Ishikawa (cell line): ENCODE measurements at regions not wholly inside any gene's neighbourhood (a gene's known extent, or its start where the extent isn't known, plus 50 kb on each side); places are given as distances from the start of the nearest gene placed in this dataset.

Experiments used
- CEBPB ChIP-seq: IDR thresholded peaks from 2 replicates; pipeline ENCODE4 v1.6.1; 2012
- CREB1 ChIP-seq: IDR thresholded peaks from 2 replicates; pipeline ENCODE4 v1.6.1; 2012; ENCODE audit warnings: low read depth
- EGR1 ChIP-seq: IDR thresholded peaks from 2 replicates; pipeline ENCODE4 v1.6.1; 2012
- EP300 ChIP-seq: IDR thresholded peaks from 2 replicates; pipeline ENCODE4 v1.6.1; 2012; ENCODE audit warnings: borderline replicate concordance
- FOXM1 ChIP-seq: IDR thresholded peaks from 2 replicates; pipeline ENCODE4 v1.6.1; 2012; ENCODE audit warnings: low read depth, borderline replicate concordance
- MAX ChIP-seq: IDR thresholded peaks from 2 replicates; pipeline ENCODE4 v1.6.1; 2012
- NFIC ChIP-seq: IDR thresholded peaks from 2 replicates; pipeline ENCODE4 v1.6.1; 2012
- RAD21 ChIP-seq: IDR thresholded peaks from 2 replicates; pipeline ENCODE4 v1.6.1; 2012; ENCODE audit warnings: low read depth
- TAF1 ChIP-seq: IDR thresholded peaks from 2 replicates; pipeline ENCODE4 v1.6.1; 2012; ENCODE audit warnings: low read depth, mild to moderate bottlenecking
- TCF12 ChIP-seq: IDR thresholded peaks from 2 replicates; pipeline ENCODE4 v1.6.1; 2012; ENCODE audit warnings: low read depth
- TEAD4 ChIP-seq: IDR thresholded peaks from 2 replicates; pipeline ENCODE4 v1.6.1; 2012
- USF1 ChIP-seq: IDR thresholded peaks from 2 replicates; pipeline ENCODE4 v1.6.1; 2012
- YY1 ChIP-seq: IDR thresholded peaks from 2 replicates; pipeline ENCODE4 v1.6.1; 2012; ENCODE audit warnings: low read depth
- ZBTB7A ChIP-seq: IDR thresholded peaks from 2 replicates; pipeline ENCODE4 v1.6.1; 2012; ENCODE audit warnings: low read depth
- TF ChIP-seq, protein P1 (sequence below): IDR thresholded peaks from 2 replicates; pipeline ENCODE4 v1.6.1; 2012; ENCODE audit warnings: low read depth, mild to moderate bottlenecking

DNA sequence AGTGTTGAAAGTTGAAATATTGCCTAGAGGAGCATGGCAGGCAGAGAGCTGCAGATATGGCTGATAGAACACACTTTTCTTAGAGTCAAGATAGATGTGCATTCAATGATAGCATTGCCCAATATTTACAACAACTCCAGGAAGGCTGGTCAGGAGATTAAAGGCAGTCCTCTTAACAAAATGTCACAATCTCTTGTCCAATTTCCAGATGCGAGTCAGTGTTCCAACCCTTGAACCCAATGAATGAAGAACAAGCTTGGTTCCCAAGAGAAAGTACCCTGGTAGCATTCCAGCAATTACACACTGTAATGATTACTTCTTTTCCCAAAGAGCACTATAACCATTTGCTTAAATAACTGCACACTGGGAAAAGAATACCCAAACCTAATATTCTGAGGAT, 839.4 kb upstream of the VRK2 start:
- no peak for TF ChIP-seq EGR1
- TF ChIP-seq, protein P1, sequence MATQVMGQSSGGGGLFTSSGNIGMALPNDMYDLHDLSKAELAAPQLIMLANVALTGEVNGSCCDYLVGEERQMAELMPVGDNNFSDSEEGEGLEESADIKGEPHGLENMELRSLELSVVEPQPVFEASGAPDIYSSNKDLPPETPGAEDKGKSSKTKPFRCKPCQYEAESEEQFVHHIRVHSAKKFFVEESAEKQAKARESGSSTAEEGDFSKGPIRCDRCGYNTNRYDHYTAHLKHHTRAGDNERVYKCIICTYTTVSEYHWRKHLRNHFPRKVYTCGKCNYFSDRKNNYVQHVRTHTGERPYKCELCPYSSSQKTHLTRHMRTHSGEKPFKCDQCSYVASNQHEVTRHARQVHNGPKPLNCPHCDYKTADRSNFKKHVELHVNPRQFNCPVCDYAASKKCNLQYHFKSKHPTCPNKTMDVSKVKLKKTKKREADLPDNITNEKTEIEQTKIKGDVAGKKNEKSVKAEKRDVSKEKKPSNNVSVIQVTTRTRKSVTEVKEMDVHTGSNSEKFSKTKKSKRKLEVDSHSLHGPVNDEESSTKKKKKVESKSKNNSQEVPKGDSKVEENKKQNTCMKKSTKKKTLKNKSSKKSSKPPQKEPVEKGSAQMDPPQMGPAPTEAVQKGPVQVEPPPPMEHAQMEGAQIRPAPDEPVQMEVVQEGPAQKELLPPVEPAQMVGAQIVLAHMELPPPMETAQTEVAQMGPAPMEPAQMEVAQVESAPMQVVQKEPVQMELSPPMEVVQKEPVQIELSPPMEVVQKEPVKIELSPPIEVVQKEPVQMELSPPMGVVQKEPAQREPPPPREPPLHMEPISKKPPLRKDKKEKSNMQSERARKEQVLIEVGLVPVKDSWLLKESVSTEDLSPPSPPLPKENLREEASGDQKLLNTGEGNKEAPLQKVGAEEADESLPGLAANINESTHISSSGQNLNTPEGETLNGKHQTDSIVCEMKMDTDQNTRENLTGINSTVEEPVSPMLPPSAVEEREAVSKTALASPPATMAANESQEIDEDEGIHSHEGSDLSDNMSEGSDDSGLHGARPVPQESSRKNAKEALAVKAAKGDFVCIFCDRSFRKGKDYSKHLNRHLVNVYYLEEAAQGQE: no peak
- TF ChIP-seq CREB1: no peak
- no peak for TF ChIP-seq TEAD4
- no peak for TF ChIP-seq RAD21
- TF ChIP-seq TAF1: no peak
- no peak for TF ChIP-seq ZBTB7A
- TF ChIP-seq TCF12: no peak
- no peak for TF ChIP-seq MAX
- TF ChIP-seq FOXM1: no peak
- TF ChIP-seq CEBPB: no peak
- no peak for TF ChIP-seq USF1
- TF ChIP-seq NFIC: no peak
- no peak for TF ChIP-seq YY1
- TF ChIP-seq EP300: no peak

DNA sequence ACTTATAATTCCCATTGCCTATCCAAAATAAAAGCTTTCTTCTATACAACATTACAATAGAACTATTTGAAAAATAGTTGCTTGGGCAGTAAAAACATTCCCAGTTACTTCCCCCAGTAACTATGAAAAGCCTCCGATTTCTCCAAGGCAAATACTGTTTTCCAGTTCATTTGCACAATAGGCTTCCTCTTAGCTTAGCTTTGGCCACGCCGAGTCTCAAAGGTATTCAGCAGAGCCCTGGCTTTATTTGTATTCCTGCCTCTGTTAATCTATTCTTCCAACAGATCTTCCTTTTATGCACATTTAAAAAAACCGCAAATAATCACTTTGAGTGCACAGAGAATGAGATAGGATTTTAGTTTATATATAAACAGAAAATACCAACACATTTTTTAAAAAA, 836.8 kb upstream of the VRK2 start:
- TF ChIP-seq TCF12: no peak
- TF ChIP-seq EGR1: no peak
- TF ChIP-seq ZBTB7A: no peak
- no peak for TF ChIP-seq CREB1
- TF ChIP-seq MAX: no peak
- no peak for TF ChIP-seq TEAD4
- no peak for TF ChIP-seq RAD21
- TF ChIP-seq USF1: no peak
- TF ChIP-seq NFIC: no peak
- TF ChIP-seq FOXM1: no peak
- TF ChIP-seq TAF1: no peak
- TF ChIP-seq, protein P1: no peak
- TF ChIP-seq YY1: no peak
- TF ChIP-seq CEBPB: no peak
- no peak for TF ChIP-seq EP300

DNA sequence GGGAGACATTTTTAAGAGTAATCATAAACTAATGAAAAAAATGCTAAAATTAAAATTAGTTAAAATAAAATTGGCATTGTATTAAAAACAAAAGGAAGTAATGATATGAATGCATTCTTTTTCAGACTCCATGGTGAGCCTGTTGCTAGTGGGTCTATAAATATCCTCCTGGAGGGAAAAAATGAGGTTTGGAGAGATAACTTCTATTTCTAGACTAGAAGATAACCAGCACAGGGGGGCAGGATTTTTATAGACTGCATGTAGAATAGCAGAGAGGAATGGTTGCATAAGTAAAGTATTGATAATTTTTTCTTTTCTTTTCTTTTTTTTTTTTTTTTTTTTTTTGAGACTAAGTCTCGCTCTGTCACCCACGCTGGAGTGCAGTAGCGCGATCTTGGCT, 835.8 kb upstream of the VRK2 start:
- TF ChIP-seq EGR1: no peak
- no peak for TF ChIP-seq MAX
- no peak for TF ChIP-seq RAD21
- no peak for TF ChIP-seq TAF1
- no peak for TF ChIP-seq CREB1
- no peak for TF ChIP-seq ZBTB7A
- TF ChIP-seq, protein P1: no peak
- no peak for TF ChIP-seq USF1
- TF ChIP-seq YY1: no peak
- TF ChIP-seq FOXM1: no peak
- no peak for TF ChIP-seq CEBPB
- TF ChIP-seq EP300: no peak
- no peak for TF ChIP-seq TEAD4
- no peak for TF ChIP-seq NFIC
- no peak for TF ChIP-seq TCF12

DNA sequence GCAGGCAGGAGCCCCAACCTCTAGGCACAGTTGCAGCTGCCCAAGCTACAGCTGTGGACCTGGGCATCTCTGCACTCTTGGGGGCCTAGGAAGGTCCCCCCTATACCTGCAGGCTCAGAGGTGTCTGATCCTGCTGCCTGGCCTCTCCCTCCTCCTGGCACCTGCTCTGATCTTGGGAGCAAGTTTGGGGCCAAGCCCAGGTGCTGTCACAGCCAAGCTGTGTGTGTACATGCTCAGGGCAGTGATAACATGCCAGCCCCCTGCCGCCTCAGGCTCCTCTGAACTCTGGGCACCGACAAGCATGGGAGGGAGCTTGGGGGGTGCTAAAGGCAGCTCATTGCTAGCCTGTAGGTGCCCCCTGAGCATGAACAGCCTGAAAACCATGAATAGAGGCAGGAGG, 829.6 kb upstream of the VRK2 start:
- TF ChIP-seq CREB1 (no peak), EP300 (no peak), EGR1 (no peak), TEAD4 (no peak)
